Nephron progenitor cell (in vitro differentiated cells): ENCODE measurements at regions not wholly inside any gene's neighbourhood (a gene's known extent, or its start where the extent isn't known, plus 50 kb on each side); places are given as distances from the start of the nearest gene placed in this dataset.

Experiments used
- DNase-seq: peaks from one replicate; pipeline ENCODE4 v3.0.0; 2021
- H3K27ac Mint-ChIP-seq: 2 replicates; pipeline ENCODE4 v1.8.0; 2021; ENCODE audit warnings: mild to moderate bottlenecking, moderate library complexity, mixed read lengths
- H3K27me3 Mint-ChIP-seq: 2 replicates; pipeline ENCODE4 v1.8.0; 2021; ENCODE audit warnings: mild to moderate bottlenecking, low read depth, mixed read lengths; ENCODE audit not compliant: poor library complexity
- H3K36me3 Mint-ChIP-seq: 2 replicates; pipeline ENCODE4 v1.8.0; 2021; ENCODE audit warnings: low read depth, mixed read lengths
- H3K4me1 Mint-ChIP-seq: 2 replicates; pipeline ENCODE4 v1.8.0; 2021; ENCODE audit warnings: mixed read lengths
- H3K4me3 Mint-ChIP-seq: 2 replicates; pipeline ENCODE4 v1.8.0; 2021; ENCODE audit warnings: mild to moderate bottlenecking, moderate library complexity, mixed read lengths
- H3K9me3 Mint-ChIP-seq: 2 replicates; pipeline ENCODE4 v1.8.0; 2021; ENCODE audit warnings: mild to moderate bottlenecking, moderate library complexity, mixed read lengths
- TF ChIP-seq, protein P1 (sequence below): fragments of 200-600 bp; sonication (generic); IDR thresholded peaks from 2 replicates; pipeline ENCODE4 v1.5.0; 2021; ENCODE audit warnings: antibody characterized with exemption

- no peak for DNase-seq
- Mint-ChIP-seq H3K4me3 (no peak overlapping the region), H3K27ac (peak overlapping the region; percentile 60), H3K4me1 (peaks cover 58% of the 10 kb centered on the region), H3K27me3 (no peaks in the 10 kb centered on the region), H3K9me3 (no peaks in the 10 kb centered on the region), H3K36me3 (peaks cover 83% of the 10 kb centered on the region)
- TF ChIP-seq, protein P1, sequence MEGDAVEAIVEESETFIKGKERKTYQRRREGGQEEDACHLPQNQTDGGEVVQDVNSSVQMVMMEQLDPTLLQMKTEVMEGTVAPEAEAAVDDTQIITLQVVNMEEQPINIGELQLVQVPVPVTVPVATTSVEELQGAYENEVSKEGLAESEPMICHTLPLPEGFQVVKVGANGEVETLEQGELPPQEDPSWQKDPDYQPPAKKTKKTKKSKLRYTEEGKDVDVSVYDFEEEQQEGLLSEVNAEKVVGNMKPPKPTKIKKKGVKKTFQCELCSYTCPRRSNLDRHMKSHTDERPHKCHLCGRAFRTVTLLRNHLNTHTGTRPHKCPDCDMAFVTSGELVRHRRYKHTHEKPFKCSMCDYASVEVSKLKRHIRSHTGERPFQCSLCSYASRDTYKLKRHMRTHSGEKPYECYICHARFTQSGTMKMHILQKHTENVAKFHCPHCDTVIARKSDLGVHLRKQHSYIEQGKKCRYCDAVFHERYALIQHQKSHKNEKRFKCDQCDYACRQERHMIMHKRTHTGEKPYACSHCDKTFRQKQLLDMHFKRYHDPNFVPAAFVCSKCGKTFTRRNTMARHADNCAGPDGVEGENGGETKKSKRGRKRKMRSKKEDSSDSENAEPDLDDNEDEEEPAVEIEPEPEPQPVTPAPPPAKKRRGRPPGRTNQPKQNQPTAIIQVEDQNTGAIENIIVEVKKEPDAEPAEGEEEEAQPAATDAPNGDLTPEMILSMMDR = no peak
These were observed 147.8 kb downstream of the TLR5 start for GRCh38 chr1:222995236-222995580.

DNA sequence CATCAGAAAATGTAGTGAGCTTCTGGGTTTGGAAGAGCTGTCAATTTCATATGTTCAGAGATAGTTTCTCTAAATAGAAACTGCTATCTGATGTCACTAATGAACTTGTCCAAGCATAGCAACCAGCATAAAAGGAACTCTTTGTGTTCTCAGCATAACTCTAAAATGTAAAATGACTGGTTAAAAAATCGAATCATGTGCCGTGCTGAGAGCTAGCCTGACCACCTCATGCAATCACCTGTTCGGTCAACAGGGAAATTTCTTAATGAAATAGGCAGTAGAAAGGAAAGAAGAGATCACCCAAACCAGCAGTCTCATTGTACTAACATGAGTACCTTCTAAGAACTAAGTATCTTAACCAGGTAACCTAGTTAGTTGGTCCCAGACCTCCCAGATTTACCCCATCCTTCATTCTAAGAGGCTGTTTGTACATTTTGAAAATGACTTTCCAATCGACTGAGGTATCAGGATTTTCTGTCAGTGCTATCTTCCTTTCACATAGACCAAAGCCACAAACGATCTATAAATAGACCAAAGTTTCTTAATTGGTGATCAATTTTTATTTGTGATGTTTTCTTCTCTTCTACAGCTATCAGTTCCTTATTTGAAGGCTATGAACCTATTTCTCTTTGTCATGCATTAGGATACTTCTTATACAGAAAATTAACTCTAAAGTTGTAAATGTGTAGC, 147.3 kb downstream of the TLR5 start:
- no peaks in the 10 kb centered on the region for H3K9me3 Mint-ChIP-seq
- peaks cover 64% of the 10 kb centered on the region for H3K4me1 Mint-ChIP-seq
- H3K27ac Mint-ChIP-seq = peak overlapping the region; percentile 60
- H3K27me3 Mint-ChIP-seq = no peaks in the 10 kb centered on the region
- no peak overlapping the region for H3K4me3 Mint-ChIP-seq
- H3K36me3 Mint-ChIP-seq = peaks cover 83% of the 10 kb centered on the region
- TF ChIP-seq, protein P1 = no peak
- DNase-seq = no peak

DNA sequence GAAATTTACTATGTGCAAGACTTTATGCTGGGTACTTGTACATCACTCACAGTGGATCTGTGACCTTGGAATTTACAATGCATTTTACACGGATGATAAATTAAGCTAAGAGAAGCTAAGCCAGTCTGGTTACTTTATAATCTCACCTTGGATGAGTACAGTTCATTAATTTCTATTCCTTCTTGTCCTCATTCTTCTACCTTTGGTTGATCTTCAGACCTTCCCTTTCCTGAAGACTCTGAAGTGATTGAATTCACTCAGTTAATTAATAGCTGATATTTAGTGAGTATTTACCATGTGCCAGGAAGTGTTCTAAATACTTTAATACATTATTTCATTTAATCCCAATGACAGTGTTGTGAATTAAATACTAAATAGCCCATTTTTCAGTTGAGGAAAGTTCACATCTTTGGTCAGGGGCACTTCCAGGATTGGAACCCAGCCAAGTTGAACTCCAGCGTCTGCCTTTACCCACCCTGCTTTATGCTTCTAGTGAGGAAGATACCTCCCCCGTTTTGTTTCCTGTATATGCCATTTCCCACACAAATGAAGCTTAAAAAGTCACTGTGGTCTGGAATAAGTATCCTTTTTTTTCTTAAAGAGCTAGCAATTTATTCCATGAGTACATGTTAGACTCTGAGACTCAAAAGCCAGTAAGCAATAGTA, 146.6 kb downstream of the TLR5 start:
- no peaks in the 10 kb centered on the region for H3K27me3 Mint-ChIP-seq
- H3K4me3 Mint-ChIP-seq = no peak overlapping the region
- TF ChIP-seq, protein P1 = no peak
- peaks cover 86% of the 10 kb centered on the region for H3K36me3 Mint-ChIP-seq
- no peak for DNase-seq
- H3K27ac Mint-ChIP-seq = no peak overlapping the region
- no peaks in the 10 kb centered on the region for H3K9me3 Mint-ChIP-seq
- H3K4me1 Mint-ChIP-seq = peaks cover 71% of the 10 kb centered on the region

DNA sequence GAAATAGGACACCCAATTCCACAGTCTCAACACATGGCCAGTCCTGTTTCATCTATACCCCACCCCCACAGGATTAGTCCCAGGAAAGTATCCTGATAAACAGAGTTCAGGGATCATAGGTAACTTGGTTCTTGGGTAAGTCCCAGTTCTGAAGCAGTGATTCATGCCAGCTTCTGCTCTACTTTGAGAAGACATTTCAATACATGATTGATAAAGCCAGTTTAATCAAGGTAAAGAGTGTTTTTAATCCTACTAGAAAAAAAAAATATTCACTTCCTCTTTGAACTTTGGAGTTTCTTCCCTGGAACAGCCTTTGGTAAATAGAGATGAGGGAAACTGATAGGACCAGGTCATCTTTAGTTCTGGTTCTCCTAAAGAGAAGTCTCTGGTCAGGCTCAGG, 142.4 kb downstream of the TLR5 start:
- DNase-seq = no peak
- Mint-ChIP-seq H3K9me3 (no peaks in the 10 kb centered on the region), H3K36me3 (peaks cover 94% of the 10 kb centered on the region), H3K27me3 (peaks cover 3% of the 10 kb centered on the region), H3K4me3 (peak overlapping the region; percentile 46), H3K4me1 (peaks cover 82% of the 10 kb centered on the region), H3K27ac (peak overlapping the region; percentile 18)
- TF ChIP-seq, protein P1 = no peak

DNA sequence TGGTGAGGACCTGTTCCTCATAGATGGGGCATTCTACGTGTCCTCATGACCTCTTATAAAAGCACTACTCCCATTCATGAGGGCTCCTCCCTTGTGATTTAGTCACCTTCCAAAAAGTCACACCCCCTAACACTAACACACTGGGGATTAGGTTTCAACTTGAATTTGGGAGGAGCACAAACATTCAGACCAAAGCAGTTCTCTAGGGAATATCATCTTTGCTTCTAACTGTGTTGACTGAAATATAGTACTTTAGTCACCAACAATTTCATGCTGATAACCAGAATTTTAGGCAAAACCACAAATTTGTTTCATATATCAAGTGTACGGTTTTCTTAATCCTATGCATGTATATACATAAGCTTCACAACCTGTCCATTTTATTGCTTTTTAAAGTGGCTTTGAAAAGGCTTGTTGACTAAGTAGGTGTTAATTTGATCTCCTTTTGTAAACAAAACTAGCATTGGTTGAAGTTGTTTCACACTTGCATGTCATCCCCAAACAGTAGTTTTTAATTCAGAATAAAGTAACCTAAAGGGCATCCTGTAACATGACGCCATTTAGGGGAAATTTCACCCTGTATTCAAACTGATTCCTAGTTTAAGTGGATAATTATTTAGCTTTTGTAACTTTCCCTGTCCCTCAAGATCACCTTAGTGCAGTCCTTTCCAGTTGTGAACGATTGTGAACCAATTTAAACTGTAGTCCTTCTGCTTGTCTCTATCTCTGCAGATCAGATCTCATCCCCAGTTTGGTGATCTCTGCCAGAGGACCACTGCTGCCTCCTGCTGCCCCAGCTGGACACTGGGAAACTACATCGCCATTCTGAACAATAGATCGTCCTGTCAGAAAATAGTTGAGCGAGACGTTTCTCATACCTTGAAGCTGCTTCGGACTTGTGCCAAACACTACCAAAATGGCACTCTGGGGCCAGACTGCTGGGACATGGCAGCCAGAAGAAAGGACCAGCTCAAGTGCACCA, 141.1 kb downstream of the TLR5 start:
- DNase-seq = no peak
- Mint-ChIP-seq H3K36me3 (peaks cover 88% of the 10 kb centered on the region), H3K4me1 (peaks cover 82% of the 10 kb centered on the region), H3K27me3 (peaks cover 3% of the 10 kb centered on the region), H3K9me3 (no peaks in the 10 kb centered on the region), H3K27ac (no peak overlapping the region), H3K4me3 (peak overlapping the region; percentile 60)
- TF ChIP-seq, protein P1 = no peak
